ENCODE measurements at regions not wholly inside any gene's neighbourhood (a gene's known extent, or its start where the extent isn't known, plus 50 kb on each side); places are given as distances from the start of the nearest gene placed in this dataset.

- TF ChIP-seq EP300 (IDR thresholded peaks at IDR 0.05) (no peak), CTCF (IDR thresholded peaks at IDR 0.05) (no peak), POLR2A (IDR thresholded peaks at IDR 0.05) (no peak)
These were observed 135.7 kb downstream of the AASDH start for GRCh38 chr4:56251556-56251955.
